IMR-90 (cell line): ENCODE measurements at regions not wholly inside any gene's neighbourhood (a gene's known extent, or its start where the extent isn't known, plus 50 kb on each side); places are given as distances from the start of the nearest gene placed in this dataset.

Experiments used
- CTCF ChIP-seq: conservative IDR thresholded peaks from 2 replicates; pipeline ENCODE4 v1.5.1; 2012; ENCODE audit warnings: mild to moderate bottlenecking, low read depth, low read length, improper control_type of control experiment
- ELK1 ChIP-seq: fragments of 150-350 bp; IDR thresholded peaks from 2 replicates; pipeline ENCODE4 v1.6.1; 2016; ENCODE audit warnings: low read depth, mild to moderate bottlenecking, low read length, moderate library complexity, borderline replicate concordance
- MAFK ChIP-seq: IDR thresholded peaks from 2 replicates; pipeline ENCODE4 v1.6.1; 2012; ENCODE audit warnings: low read depth, low read length, improper control_type of control experiment
- MXI1 ChIP-seq: IDR thresholded peaks from 2 replicates; pipeline ENCODE4 v1.6.1; 2012; ENCODE audit warnings: low read depth, mild to moderate bottlenecking, low read length, moderate library complexity, borderline replicate concordance
- POLR2A ChIP-seq: IDR thresholded peaks from 2 replicates; pipeline ENCODE4 v1.6.1; 2012; ENCODE audit warnings: mild to moderate bottlenecking, low read depth, low read length
- RAD21 ChIP-seq: IDR thresholded peaks from 2 replicates; pipeline ENCODE4 v1.6.1; 2012; ENCODE audit warnings: low read length, improper control_type of control experiment
- RFX5 ChIP-seq: IDR thresholded peaks from 2 replicates; pipeline ENCODE4 v1.8.0; 2012; ENCODE audit warnings: low read depth, mild to moderate bottlenecking, low read length, moderate library complexity
- SMC3 ChIP-seq: fragments of 150-350 bp; IDR thresholded peaks from 2 replicates; pipeline ENCODE4 v1.6.1; 2016; ENCODE audit warnings: low read depth, mild to moderate bottlenecking, antibody characterized with exemption, low read length, moderate library complexity

GRCh38 chr6:66054967-66055366, 347.9 kb upstream of the EYS start:
- TF ChIP-seq MXI1 (no peak), CTCF (no peak), ELK1 (no peak), POLR2A (no peak), MAFK (no peak), RAD21 (no peak), RFX5 (no peak), SMC3 (no peak)
